IPS-NIHi11 (cell line): ENCODE measurements at regions not wholly inside any gene's neighbourhood (a gene's known extent, or its start where the extent isn't known, plus 50 kb on each side); places are given as distances from the start of the nearest gene placed in this dataset.
"Not testable (repeated sequence)": the region's sequence is repeated elsewhere in the genome, so short reads cannot be mapped to it uniquely, and the experiment has no call there.

Source experiments
- DNase-seq: peaks from one replicate; pipeline ENCODE4 v3.0.0; 2012; ENCODE audit warnings: mixed read lengths, low spot score

DNA sequence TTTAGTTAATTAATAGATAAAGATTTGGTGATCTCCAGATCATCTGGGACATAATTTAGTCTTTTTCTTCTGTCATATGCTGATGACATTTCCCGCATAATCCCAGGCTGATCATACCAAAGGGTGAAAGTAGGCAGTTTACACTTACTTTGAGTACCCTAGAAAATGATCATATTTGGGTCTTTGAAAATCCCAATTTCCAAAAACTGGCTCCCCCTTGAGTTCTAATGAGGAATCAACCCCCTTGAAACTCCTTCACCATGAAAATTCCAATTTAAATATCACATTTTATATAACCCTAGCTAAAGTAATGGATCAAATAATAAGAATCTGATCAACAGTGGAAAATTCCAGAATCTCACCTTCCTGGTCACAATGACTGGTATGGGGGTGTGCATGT, 223.4 kb downstream of the NAF1 start:
- DNase-seq, result peak; percentile 20

DNA sequence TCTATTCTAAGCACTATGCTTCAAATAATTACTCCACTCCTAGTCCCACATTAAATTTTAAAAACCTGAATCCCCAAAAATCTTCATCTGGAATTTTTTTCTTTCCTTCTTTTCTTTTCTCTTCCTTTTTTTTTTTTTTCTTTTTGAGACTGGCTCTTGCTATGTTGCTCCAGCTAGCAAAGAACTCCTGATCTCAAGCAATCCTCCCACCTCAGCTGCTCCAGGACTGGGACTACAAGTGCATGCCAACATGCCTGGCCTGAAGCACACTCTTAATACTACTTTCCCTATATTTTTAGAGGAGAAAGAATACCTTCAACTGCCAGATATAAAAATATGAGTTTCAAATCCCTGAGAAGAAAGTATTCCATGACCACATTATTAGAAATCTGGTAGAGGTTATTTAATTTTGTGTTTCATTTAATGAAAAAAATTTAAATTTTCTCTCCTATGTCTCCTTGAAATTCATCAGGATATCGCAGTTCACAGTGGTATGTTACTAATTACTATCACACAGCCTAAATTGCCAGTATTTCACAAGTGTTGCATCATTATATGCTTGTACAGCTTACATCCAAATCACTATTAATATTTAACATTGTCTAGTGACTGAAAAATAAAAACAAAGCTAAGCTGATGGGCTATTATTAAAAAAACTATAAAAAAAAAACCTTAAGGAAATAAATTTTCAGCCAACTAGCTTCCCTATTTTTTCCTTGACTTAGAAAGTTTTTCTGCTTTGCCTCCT, 227.8 kb downstream of the NAF1 start:
- no peak for DNase-seq

DNA sequence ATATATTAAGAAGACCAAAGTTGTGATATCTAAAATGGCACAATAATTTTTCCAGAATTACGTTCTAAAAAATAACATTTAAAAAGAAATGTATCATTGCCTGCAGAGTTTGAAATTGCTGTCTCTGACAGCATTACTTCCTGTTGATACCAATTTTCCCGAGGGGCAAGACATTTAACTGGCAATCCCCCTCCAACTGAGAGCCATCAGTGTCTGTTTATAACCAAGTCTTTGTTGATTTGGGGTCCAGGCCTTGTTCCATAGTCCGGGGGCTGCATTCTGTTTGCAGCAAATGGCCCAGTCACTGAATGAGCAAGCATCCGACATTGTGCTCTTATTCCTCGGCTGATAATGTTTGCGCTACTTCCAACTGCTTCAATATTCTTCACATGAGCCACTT, 231.5 kb downstream of the NAF1 start:
- no peak for DNase-seq

DNA sequence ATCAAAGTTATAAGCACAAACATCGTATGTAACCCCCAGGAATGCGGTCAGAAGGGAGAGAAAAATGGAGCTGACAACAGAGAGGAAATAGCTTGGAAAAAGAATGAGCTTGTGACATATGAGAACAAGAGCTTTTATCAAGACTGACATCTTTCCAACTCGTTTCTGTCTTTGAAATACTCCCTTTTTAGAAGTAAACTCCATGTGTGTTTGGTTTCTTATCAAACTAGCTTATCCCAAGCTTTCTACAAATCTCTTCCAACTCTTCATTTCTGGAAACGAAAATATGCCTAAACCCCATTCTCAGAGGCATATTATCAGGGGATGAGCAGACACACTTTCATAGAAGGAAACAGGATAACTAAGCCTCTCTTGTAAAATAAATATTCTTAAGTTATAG, 235.4 kb downstream of the NAF1 start:
- DNase-seq, result no peak

DNA sequence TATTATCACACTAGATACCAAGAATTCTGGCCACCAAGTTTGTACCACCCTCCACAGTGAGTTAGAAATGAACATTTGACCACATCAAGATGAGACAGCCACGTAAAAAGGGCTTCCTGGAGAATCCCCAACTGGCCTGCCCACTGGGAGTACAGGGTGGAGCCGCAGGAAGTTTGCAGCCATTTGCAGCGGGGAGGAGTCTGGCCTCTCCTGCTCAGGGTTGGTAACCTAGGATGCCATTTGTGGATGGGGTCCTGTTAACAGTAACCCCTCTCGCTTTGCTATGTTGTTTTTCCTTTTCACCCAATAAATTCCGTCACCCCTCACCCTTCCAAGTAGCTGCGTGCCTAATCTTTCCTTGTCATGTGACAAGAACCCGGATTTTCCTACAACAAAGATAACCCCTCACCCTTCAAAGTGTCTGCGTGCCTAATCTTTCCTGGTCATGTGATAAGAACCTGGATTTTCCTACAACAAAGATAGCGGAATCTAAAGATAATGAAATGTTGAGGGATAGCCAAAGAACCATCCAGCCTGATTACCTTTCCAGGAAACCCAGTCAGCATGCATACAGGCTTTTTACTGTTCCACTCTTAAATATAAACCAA, 245.4 kb downstream of the NAF1 start:
- peak; percentile 23 for DNase-seq

DNA sequence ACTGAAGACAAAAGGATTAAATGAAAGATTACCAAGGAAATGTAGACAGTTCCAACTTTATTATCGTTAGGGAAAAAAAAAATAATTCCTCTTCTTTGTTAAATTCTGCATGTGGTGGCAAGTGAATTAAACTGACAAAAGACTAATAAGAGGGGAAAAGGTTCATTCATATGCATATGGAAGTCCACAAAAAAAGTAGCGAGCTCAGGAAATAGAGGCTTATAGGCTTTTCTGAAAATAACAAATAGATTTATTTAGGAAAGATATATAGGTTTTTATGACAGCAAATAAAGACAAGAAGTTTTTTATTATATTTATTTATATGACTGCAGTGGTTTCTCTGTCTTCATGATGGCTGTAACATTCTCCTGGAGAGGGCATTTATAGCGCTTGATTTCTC, 246.0 kb downstream of the NAF1 start:
- no peak for DNase-seq

DNA sequence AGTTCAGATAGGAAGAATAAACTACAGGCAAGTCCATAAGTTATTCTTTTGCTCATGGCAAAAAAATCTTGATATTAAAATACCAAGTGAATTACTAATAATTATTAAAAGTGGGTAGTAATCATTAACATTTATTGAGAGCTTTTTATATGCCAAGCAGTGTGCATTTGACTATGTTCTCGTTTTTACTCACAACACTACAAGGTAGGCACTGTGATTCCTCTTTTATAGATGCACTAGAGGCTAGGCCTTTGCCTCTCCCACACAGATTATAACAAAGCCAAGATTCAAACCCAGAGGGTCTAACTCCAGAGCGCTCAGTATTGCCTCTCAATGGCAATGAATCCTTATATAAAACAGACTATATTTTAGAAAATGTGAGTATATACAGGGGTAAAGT, 254.2 kb downstream of the NAF1 start:
- DNase-seq, result no peak

DNA sequence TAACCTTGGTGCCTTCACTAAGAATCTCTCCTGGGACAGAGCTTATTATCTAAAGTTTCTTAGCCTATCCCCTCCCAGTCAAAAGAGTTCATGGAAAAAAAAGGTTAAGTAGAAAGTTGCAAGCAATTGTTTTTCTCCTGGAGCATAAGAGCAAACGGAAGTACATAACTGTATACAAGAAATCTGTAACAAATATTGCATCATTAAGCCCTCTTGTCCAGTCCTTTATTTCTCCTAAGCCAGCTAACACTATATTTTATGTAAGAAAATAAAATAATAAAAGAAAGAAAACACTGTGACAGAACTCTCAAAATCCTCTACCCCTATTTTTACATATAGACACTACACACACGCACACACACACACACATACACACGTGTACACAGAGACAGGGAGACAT, 255.3 kb downstream of the NAF1 start:
- no peak for DNase-seq

DNA sequence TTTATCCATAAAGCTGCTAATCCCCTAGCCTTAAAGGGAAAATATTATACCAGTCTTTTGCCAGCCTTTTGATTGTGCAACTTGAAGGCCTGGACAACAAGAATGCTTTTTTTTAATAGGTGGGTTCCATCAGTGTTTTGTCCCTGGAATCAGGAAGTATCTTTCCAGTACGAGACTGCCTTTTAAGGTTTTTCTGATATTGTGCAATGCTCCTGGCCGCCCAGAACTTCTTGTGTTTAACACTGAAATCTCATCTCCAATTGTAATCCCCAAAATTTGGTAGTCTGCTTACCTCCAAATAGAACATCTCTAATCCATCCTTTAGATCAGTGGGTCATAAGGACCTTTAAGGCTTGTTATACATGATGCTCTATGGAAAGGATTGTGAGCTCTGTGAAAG, 256.7 kb downstream of the NAF1 start:
- no peak for DNase-seq

DNA sequence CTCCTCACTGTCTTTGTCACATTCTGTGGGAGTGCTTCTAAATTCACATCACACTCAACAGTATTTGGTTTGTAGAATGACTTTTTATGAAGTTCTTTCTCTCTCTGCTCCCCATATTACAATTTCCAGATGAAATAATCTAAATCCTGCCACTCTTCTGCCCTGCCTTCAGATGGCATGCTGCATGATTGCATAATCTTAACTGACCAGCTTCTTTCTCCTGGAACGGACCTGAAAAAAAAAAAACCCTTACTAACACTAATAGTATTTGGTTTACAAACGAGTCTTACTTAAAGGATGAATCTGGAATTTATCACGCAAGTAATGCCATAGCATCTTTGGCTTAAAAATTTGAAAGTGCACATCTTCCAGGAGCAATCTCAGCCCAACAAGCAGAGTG, 272.3 kb downstream of the NAF1 start:
- no peak for DNase-seq

DNA sequence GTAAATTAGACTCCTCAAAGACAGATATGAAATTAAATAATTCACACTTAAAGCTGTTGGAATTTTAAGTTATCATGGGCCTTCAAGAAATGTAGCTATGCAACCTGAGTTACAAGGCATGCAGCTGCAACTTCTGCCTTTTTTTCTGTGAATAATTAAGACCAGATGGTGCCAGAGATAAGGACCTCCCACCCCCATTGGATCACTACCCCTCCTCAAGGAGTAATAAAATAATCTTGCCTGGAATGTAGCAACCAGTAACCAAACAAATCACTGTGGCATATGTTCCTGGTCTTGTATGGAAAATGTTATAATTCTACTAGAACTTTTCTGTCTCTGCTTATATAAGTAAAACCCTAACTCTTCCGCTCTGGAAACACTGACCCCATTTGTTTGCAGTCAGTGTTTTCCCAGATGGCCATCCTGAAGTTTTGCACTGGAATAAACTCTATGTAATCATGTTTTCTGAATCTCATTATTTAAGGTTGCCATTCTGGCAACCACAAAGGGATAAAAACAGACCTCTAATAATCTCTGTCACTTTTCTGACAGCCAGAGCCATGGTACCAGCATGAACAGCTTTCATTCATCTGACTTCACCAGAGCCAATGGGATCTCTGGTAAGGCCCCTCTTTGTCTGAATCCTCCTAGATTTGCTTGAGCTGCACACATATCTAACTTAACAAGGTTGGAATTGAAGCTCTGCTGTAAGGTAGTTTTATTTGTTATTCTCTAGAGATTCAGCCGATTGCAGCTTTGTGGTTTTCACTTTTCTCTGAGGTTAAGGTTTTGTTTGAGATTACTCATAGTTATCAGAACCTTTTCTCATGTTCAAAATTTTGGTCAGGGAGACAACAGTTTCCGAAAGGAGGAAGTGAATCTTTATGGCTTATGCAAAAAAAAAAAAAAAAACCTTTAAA, 274.6 kb downstream of the NAF1 start:
- DNase-seq, result no peak

DNA sequence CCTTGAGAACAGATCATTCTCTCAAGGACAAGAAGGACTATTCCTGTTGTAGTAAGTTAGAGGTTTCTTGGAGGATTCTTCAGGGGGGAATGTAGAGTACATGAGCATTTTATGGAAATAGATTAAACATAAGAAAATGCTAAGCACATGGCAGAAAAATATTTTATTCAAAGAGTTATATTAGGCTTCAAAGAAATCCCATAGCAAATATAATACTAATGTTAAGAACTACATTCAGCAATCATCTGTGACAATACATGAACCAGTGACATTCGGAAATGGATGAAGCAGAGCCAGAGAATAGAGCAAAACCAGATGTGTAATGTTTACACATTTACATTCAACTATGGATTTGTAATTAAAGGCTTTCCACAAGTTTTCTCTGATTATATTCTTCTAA, 288.6 kb downstream of the NAF1 start:
- DNase-seq, result no peak

DNA sequence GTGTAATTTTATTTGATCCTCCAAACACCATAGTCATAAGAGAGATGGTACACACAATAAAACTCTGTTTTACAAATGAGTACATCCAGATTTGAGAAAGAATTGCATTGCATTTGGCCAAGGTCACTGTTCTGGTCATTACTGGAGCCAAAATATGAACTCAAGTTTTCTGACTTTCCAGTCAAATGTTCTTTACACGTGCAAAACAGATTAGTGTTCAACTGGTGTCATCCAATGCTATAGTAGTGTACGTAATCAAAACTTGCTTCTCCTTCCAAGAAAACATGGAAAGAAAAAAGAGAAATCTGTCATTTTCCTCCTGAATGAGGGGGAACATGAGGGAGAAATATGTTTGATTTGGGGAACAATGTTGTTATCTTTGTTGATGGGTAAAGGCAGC, 291.9 kb downstream of the NAF1 start:
- DNase-seq, result no peak

DNA sequence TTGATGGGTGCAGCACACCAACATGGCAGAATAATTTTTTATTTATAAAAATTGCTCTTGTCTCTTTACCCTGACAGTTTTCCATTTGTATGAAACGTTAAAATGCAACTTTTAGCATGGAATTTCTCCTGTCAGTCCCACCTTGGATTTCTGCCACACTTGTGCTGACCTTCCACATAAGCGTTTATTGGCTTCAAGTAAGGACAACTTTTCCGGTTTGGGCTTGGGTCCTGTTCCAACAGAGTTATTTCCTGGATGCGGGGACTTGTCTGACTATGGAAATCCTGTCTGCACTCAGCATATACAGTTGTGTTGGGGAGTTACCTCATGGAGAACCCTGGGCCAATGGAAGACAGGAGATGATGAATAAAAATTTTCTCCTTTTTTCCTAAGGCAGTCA, 294.7 kb downstream of the NAF1 start:
- DNase-seq, result no peak

DNA sequence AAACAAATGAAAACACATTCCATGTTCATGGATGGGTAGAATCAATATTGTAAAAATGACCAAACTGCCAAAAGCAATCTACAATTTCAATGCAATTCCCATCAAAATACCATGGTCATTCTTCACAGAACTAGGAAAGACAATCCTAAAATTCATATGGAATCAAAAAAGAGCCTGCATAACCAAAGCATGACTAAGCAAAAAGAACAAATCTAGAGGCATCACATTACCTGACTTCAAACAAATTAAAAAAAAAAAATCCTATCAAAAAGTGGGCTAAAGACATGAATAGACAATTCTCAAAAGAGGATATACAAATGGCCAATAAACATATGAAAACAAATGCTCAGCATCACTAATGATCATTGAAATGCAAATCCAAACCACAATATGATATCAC, 297.5 kb downstream of the NAF1 start:
- no peak for DNase-seq

DNA sequence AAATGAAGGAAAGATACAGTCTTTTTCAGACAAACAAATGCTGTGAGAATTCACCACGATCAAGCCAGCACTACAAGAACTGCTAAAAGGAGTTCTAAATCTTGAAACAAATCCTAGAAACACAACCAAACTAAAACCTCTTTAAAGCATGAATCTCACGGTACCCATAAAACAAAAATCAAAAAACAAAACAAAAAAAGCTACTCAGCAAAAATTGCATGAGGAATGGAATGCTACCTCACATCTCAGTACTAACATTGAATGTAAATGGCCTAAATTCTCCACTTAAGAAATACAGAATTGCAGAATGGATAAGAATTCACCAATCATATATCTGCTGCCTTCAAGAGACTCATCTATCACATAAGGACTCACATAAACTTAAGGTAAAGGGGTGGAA, 300.1 kb downstream of the NAF1 start:
- no peak for DNase-seq

DNA sequence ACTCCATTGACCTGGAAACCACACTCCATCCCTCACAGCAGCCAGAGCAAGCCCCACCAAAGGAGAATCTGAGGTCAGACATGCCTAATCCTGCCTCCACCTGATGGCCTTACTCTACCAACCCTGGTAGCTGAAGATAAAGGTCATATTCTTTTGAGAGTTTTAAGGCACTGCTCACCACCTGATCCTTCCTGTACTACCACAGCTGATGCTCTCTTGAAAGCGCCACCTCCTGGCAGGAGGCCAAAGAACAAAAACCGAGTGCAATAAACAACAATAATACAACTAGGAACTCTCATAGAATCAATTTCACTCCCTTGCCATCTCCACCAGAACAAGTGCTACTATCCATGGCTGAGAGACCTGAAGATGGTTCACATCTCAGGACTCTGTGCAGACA, 301.6 kb downstream of the NAF1 start:
- no peak for DNase-seq

DNA sequence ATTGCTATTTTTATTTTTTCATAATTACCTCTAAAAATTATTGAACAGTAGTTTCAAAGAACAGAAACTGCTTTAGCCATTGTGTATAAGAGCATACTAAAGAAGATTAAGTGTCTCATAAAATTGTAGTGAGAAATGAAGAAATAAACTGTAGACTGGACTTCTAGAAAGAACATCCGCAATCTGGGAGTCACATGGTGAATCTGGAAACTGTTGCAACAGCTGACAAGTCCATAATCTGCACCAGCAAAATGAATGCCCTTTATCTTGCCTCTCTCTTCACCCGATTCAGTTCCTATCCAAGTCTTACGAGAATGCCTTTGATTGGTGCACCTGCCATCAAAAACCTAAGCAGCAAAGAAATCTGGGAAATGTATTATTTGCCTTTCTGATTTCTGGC, 312.9 kb downstream of the NAF1 start:
- no peak for DNase-seq

DNA sequence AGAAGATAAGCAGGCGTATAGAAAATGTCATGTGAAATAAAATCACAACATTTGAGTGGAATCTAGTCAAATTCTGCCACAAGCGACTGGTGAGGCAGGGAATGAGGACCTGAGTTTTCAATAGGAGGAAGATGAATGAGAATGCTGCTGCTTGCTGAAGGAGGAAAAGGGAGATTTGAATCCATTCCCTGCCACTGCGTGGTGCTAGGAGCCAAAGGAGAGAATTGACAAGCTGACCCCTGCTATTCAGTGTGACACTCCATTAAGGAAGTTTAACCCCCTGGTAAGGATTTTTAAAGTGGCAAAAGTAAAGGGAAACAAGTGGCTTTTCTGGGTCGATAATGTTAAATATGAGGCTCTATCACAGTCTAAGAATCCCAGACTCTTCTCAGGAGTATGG, 314.0 kb downstream of the NAF1 start:
- no peak for DNase-seq

DNA sequence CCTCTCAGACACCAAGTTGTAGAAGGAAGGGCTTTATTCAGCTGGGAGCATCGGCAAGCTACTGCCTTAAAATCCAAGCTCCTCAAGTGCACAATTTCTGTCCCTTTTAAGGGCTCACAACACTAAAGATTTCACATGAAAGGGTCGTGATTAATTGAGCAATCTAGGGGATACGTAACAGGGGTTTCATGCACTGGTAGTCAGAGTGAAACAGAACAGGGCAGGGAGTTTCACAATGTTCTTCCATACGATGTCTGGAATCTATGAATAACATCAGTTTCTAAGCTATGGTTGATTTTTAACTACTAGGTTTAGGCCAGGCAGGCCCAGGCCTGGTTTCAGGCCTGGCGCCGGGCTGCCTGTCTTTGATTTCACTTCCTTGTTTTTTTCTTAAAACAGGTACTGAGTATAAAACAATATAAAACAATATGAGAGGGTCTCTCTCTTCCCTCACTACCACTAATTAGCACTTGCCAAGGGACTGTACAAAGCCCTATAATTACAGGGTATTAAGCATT, 315.4 kb downstream of the NAF1 start:
- not testable (repeated sequence) for DNase-seq

DNA sequence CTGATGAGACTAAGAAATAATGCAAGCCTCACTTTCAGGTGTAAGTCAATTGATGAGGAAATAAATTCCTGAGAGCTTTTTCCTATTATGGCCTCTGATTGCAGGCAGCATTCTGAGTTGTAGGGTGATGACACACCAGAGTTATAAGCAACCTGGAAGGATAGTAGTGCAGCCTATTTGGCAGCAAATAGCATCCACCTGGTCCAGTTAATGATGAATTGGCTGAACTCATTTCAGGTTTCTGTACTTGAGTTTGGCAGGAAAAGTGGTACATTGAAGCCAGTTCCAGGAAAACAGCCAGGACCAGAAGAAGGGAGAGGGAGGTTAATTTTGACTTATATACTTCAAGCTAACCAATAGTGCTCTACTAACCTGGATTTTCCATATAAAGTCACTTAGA, 316.8 kb downstream of the NAF1 start:
- DNase-seq, result no peak

DNA sequence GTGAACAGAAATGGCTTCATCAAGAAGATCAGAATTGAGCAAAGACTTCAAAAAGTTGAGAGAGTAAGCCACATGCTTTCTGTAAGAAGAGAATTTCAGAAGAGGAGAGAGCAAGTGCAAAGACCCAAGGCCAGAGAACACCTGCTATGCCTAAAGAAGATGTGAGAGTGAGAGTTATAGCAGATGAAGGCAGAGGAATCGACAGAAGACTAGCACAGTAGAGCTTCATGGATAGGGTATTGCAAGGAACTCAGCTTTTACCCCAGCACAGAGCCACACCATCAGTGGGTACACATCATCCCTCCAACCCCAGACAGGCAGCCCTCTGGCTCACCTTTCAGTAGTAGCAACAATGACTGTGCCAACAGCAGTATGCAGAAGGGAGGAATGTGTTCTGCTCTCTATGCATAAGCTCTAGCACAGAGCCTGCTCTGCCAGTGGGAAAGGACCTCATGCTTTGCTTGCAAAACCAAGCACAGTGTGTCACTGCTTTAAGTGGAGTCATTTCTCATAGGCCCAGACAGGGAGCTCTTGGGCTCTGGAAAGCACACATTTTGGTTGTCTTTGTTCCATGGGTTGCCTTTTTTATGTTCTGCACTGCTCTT, 318.6 kb downstream of the NAF1 start:
- no peak for DNase-seq
